Upper lobe of left lung (tissue), 4 donors: ENCODE measurements at regions not wholly inside any gene's neighbourhood (a gene's known extent, or its start where the extent isn't known, plus 50 kb on each side); places are given as distances from the start of the nearest gene placed in this dataset.

ENCODE experiments used
- EP300 ChIP-seq, 4 donors: sonication (generic); formaldehyde crosslinking; IDR thresholded peaks; one replicate each; pipeline ENCODE4 v1.5.1; 2017; ENCODE audit warnings: antibody characterized with exemption in 4 of 4, control low read depth in 2 of 4
- POLR2A ChIP-seq, 4 donors: fragments of 450-650 bp; IDR thresholded peaks; one replicate each; pipeline ENCODE4 v1.5.1; 2016 to 2017; ENCODE audit warnings: antibody characterized with exemption in 4 of 4, mild to moderate bottlenecking in 2 of 4
- POLR2AphosphoS5 ChIP-seq, 2 donors: sonication (generic); formaldehyde crosslinking; IDR thresholded peaks; one replicate each; pipeline ENCODE4 v1.5.1; 2017; ENCODE audit warnings: antibody characterized with exemption in 2 of 2
- TF ChIP-seq, protein P1 (sequence below), 6 experiments: fragments of 450-650 bp in 4 of 6; fragments of 200-600 bp in 2 of 6; sonication (generic) in 2 of 6; IDR thresholded peaks; one replicate each; pipeline ENCODE4 v1.5.1; 2016 to 2019; ENCODE audit warnings: antibody characterized with exemption in 6 of 6

DNA sequence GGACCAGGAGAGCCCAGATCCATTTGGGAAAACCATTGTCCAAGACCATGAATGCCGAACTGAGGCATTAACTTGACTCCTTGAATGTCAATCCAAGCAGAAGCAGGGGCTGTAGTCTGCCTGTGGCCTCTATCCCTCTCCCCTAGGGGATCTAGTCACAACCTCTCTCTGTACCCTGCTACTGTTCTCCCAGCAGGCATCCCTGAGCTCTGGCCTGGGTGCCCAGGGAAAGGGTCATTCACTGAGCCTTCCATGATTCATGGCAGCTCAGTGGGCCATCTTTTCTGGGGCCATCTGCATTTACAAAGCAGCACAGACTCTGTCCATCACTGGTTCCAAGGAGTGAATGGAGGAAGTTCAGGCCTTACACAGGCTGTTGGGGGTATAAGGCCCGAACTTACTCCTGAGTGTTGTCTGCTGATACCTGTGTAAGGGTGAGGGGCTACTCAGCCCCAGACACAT lies 151.8 kb downstream of the ZFP36L2 start:
- no peak for TF ChIP-seq POLR2A (IDR thresholded peaks at IDR 0.05)
- no peak for TF ChIP-seq POLR2AphosphoS5 (IDR thresholded peaks at IDR 0.05)
- TF ChIP-seq, protein P1, sequence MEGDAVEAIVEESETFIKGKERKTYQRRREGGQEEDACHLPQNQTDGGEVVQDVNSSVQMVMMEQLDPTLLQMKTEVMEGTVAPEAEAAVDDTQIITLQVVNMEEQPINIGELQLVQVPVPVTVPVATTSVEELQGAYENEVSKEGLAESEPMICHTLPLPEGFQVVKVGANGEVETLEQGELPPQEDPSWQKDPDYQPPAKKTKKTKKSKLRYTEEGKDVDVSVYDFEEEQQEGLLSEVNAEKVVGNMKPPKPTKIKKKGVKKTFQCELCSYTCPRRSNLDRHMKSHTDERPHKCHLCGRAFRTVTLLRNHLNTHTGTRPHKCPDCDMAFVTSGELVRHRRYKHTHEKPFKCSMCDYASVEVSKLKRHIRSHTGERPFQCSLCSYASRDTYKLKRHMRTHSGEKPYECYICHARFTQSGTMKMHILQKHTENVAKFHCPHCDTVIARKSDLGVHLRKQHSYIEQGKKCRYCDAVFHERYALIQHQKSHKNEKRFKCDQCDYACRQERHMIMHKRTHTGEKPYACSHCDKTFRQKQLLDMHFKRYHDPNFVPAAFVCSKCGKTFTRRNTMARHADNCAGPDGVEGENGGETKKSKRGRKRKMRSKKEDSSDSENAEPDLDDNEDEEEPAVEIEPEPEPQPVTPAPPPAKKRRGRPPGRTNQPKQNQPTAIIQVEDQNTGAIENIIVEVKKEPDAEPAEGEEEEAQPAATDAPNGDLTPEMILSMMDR (IDR thresholded peaks at IDR 0.05), result no peak
- no peak for TF ChIP-seq EP300 (IDR thresholded peaks at IDR 0.05)
